GM12878 (cell line): ENCODE measurements at regions not wholly inside any gene's neighbourhood (a gene's known extent, or its start where the extent isn't known, plus 50 kb on each side); places are given as distances from the start of the nearest gene placed in this dataset.

Experiments
- ATAC-seq: fragments of 200-7000 bp; cut with Tn5 transposase; 3 replicates; pipeline ENCODE4 v1.9.1; 2020; ENCODE audit warnings: mild to moderate bottlenecking, moderate library complexity
- BruUV-seq: library from RNA; stranded (reverse); fragments of 400-500 nt; replicated peaks from 2 replicates; lab custom pipeline; 2021; lab: Mats Ljungman, UMichigan
- CTCF ChIA-PET: fragments of 300-600 bp; sonication (Branson Sonifier 250); formaldehyde crosslinking; extraction: SDS; loops from one replicate; lab custom pipeline; 2021; ENCODE audit warnings: inconsistent platforms; lab: Yijun Ruan, JAX
- POLR2A ChIA-PET: fragments of 350-600 bp; formaldehyde crosslinking; extraction: SDS; loops from one replicate; lab custom pipeline; 2021; ENCODE audit warnings: inconsistent platforms; lab: Charles Lee
- RAD21 ChIA-PET: fragments of 300-600 bp; sonication (Branson Sonifier 250); formaldehyde crosslinking; loops from one replicate; lab custom pipeline; 2023; ENCODE audit warnings: antibody characterized with exemption; ENCODE audit not compliant: unreplicated experiment; lab: Charles Lee
- SMC1A ChIA-PET: fragments of 300-600 bp; sonication (Branson Sonifier 250); formaldehyde crosslinking; loops from one replicate; lab custom pipeline; 2023; ENCODE audit not compliant: unreplicated experiment, uncharacterized antibody; lab: Charles Lee
- DNase-seq: peaks from one replicate; pipeline ENCODE4 v3.0.0-alpha.2; 2011; ENCODE audit warnings: low read depth, low spot score
- FAIRE-seq: peaks from 3 replicates; lab custom pipeline; 2011; peaks lifted over from hg19 to GRCh38; lab: Jason Lieb, UNC
- H2AFZ ChIP-seq: 2 replicates; pipeline ENCODE4 v1.6.0; 2011; ENCODE audit warnings: low read depth, low read length, control low read depth; ENCODE audit not compliant: control insufficient read depth
- H3K27ac ChIP-seq: 2 replicates; pipeline ENCODE4 v1.5.1; 2011; ENCODE audit warnings: control low read depth; ENCODE audit not compliant: control insufficient read depth, insufficient read depth
- H3K27me3 ChIP-seq, 2 experiments: replicated peaks in 1 of 2; 2 replicates each; pipeline versions ENCODE4 v1.6.0 to v1.6.1; 2011; ENCODE audit warnings: low read length in 1 of 2; ENCODE audit not compliant: control insufficient read depth in 2 of 2, insufficient read depth in 2 of 2
- H3K36me3 ChIP-seq, 2 experiments: 2 replicates each; pipeline ENCODE4 v1.5.1; 2011; ENCODE audit warnings: low read length in 1 of 2; ENCODE audit not compliant: control insufficient read depth in 2 of 2, insufficient read depth in 2 of 2
- H3K4me1 ChIP-seq: 2 replicates; pipeline ENCODE4 v1.6.1; 2011; ENCODE audit warnings: mild to moderate bottlenecking, low read length, moderate library complexity, mixed read lengths; ENCODE audit not compliant: control insufficient read depth, insufficient read depth
- H3K4me2 ChIP-seq: 2 replicates; pipeline ENCODE4 v1.6.0; 2011; ENCODE audit warnings: control low read depth; ENCODE audit not compliant: control insufficient read depth, insufficient read depth
- H3K4me3 ChIP-seq: fragments of 200-600 bp; sonication (generic); 2 replicates; pipeline ENCODE4 v1.5.1; 2016
- H3K79me2 ChIP-seq: 2 replicates; pipeline ENCODE4 v1.6.0; 2011; ENCODE audit warnings: low read length; ENCODE audit not compliant: control insufficient read depth, insufficient read depth
- H3K9ac ChIP-seq: 2 replicates; pipeline ENCODE4 v1.8.0; 2011; ENCODE audit warnings: low read length, control low read depth, mixed read lengths; ENCODE audit not compliant: control insufficient read depth, insufficient read depth
- H3K9me3 ChIP-seq: replicated peaks from 3 replicates; pipeline ENCODE4 v1.5.1; 2011; ENCODE audit warnings: mild to moderate bottlenecking, low read length; ENCODE audit not compliant: control insufficient read depth, insufficient read depth
- H4K20me1 ChIP-seq: 2 replicates; pipeline ENCODE4 v1.6.0; 2011; ENCODE audit not compliant: control insufficient read depth, insufficient read depth
- EGR1 ChIP-seq, 2 experiments: IDR thresholded peaks; 1 replicate in 1 of 2; 2 replicates in 1 of 2; pipeline ENCODE4 v1.6.1; 2011 to 2012; ENCODE audit warnings: low read depth in 2 of 2, low read length in 2 of 2, borderline replicate concordance in 1 of 2, mild to moderate bottlenecking in 1 of 2, moderate library complexity in 1 of 2
- FOS ChIP-seq: IDR thresholded peaks from 3 replicates; pipeline ENCODE4 v1.6.1; 2011; ENCODE audit warnings: borderline replicate concordance; ENCODE audit not compliant: insufficient read length; ENCODE audit errors: extremely low read depth
- FOXK2 ChIP-seq: fragments of 450-650 bp; IDR thresholded peaks from 2 replicates; pipeline ENCODE4 v1.6.1; 2017; ENCODE audit warnings: mild to moderate bottlenecking, moderate library complexity
- NFYB ChIP-seq: IDR thresholded peaks from 2 replicates; pipeline ENCODE4 v1.6.1; 2011; ENCODE audit warnings: low read depth, mild to moderate bottlenecking, low read length, improper control_type of control experiment, moderate library complexity; ENCODE audit not compliant: insufficient read depth
- NKRF ChIP-seq: fragments of 450-650 bp; conservative IDR thresholded peaks from 2 replicates; pipeline ENCODE4 v1.6.1; 2017; ENCODE audit warnings: mild to moderate bottlenecking, moderate library complexity
- POU2F2 ChIP-seq: IDR thresholded peaks from 3 replicates; pipeline ENCODE4 v1.6.1; 2011; ENCODE audit warnings: low read depth, mild to moderate bottlenecking, low read length, borderline replicate concordance
- RB1 ChIP-seq: fragments of 450-650 bp; formaldehyde crosslinking; IDR thresholded peaks from 2 replicates; pipeline ENCODE4 v1.6.1; 2017; ENCODE audit warnings: mild to moderate bottlenecking, borderline replicate concordance
- RFX5 ChIP-seq: IDR thresholded peaks from 2 replicates; pipeline ENCODE4 v1.6.1; 2011; ENCODE audit warnings: low read depth, low read length, improper control_type of control experiment
- SIX5 ChIP-seq: IDR thresholded peaks from 2 replicates; pipeline ENCODE4 v1.6.1; 2011; ENCODE audit warnings: mild to moderate bottlenecking, low read depth, low read length, moderate library complexity; ENCODE audit not compliant: severe bottlenecking
- SMC3 ChIP-seq: IDR thresholded peaks from 2 replicates; pipeline ENCODE4 v1.6.1; 2011; ENCODE audit warnings: low read length, improper control_type of control experiment, borderline replicate concordance
- SUPT20H ChIP-seq: IDR thresholded peaks from 2 replicates; pipeline ENCODE4 v1.6.1; 2011; ENCODE audit warnings: low read depth, mild to moderate bottlenecking, low read length, moderate library complexity, borderline replicate concordance; ENCODE audit not compliant: control insufficient read depth
- ZNF217 ChIP-seq: fragments of 450-650 bp; IDR thresholded peaks from 2 replicates; pipeline ENCODE4 v1.6.1; 2017; ENCODE audit warnings: antibody characterized with exemption, mild to moderate bottlenecking
- ZNF384 ChIP-seq: IDR thresholded peaks from 2 replicates; pipeline ENCODE4 v1.6.1; 2012; ENCODE audit warnings: low read depth, mild to moderate bottlenecking, low read length, improper control_type of control experiment, borderline replicate concordance
- WGBS: methylation state at CpG from one replicate; pipeline ENCODE4 v1.1.6; 2016; ENCODE audit warnings: low lambda C conversion rate; ENCODE audit not compliant: insufficient replicate concordance, insufficient coverage; ENCODE audit errors: missing lambda C conversion rate; 5-methylcytosine and 5-hydroxymethylcytosine counted together
- in situ Hi-C: fragments of 300-500 bp; cut with MboI; formaldehyde crosslinking; loops from 9 replicates; pipeline ENCODE4 v1.14.3; 2018; ENCODE audit warnings: mixed read lengths
- intact Hi-C: fragments of 100-400 bp; cut with micrococcal nuclease; formaldehyde crosslinking; loops from one replicate; pipeline ENCODE4 v1.14.2; 2022; ENCODE audit not compliant: unreplicated experiment

- no peaks in the 10 kb centered on the region for H3K79me2 ChIP-seq
- ChIA-PET SMC1A (interaction anchor here (0.6 kb wide), 1 partner anchor 14 kb away, joined by 3 read pairs; no protein-coding TSS in a partner anchor), RAD21 (no interaction called here), CTCF (no interaction called here), POLR2A (no interaction called here)
- no peak overlapping the region for H3K4me2 ChIP-seq
- no peak overlapping the region for H3K9ac ChIP-seq
- H4K20me1 ChIP-seq = no peaks in the 10 kb centered on the region
- no peak overlapping the region for H2AFZ ChIP-seq
- no peak overlapping the region for H3K27ac ChIP-seq
- no TSS peak for BruUV-seq
- peaks cover 3 to 4% of the 10 kb centered on the region in 2 experiments for H3K36me3 ChIP-seq
- intact Hi-C loops = no loop called here
- no peaks in the 10 kb centered on the region for H3K27me3 ChIP-seq
- H3K4me3 ChIP-seq = no peak overlapping the region
- TF ChIP-seq RB1 (no peak), NKRF (no peak)
- H3K9me3 ChIP-seq = no peaks in the 10 kb centered on the region
- ATAC-seq (no peak), DNase-seq (no peak), FAIRE-seq (no peak)
- H3K4me1 ChIP-seq = no peaks in the 10 kb centered on the region
- 100% methylated on average over 2 of the region's 2 CpGs for WGBS
- in situ Hi-C loops = no loop called here
Observed at GRCh38 chr9:94441796-94442195, 113.1 kb upstream of the PCAT7 start.

- in situ Hi-C loops (no loop called here), intact Hi-C loops (no loop called here)
- Histone ChIP-seq H3K27ac (no peak overlapping the region), H3K9me3 (no peaks in the 10 kb centered on the region), H2AFZ (no peak overlapping the region), H3K79me2 (no peaks in the 10 kb centered on the region), H4K20me1 (no peaks in the 10 kb centered on the region), H3K4me2 (no peak overlapping the region), H3K36me3 (peaks cover 4 to 6% of the 10 kb centered on the region in 2 experiments), H3K27me3 (no peaks in the 10 kb centered on the region), H3K4me1 (no peaks in the 10 kb centered on the region), H3K9ac (no peak overlapping the region), H3K4me3 (no peak overlapping the region)
- ATAC-seq = no peak
- WGBS = 99% methylated on average over 6 of the region's 6 CpGs
- BruUV-seq = TSS peak; percentile 21
- FAIRE-seq = no peak
- POLR2A ChIA-PET = no interaction called here
- RAD21 ChIA-PET = no interaction called here
- CTCF ChIA-PET = no interaction called here
- no peak for DNase-seq
- SMC1A ChIA-PET = interaction anchor here (0.6 to 1.2 kb wide), 2 partner anchors 48 to 260 kb away, joined by 3 to 5 read pairs; no protein-coding TSS in a partner anchor
- TF ChIP-seq SIX5 = no peak
- TF ChIP-seq FOXK2 = no peak
- TF ChIP-seq SMC3 = no peak
- no peak for TF ChIP-seq ZNF217
- no peak for TF ChIP-seq POU2F2
- no peak for TF ChIP-seq NFYB
- no peak for TF ChIP-seq FOS
- TF ChIP-seq ZNF384 = no peak
- TF ChIP-seq RFX5 = no peak
- no peak for TF ChIP-seq SUPT20H
- no peak for TF ChIP-seq EGR1 (IDR thresholded peaks at IDR 0.05; ENCODE audit: borderline replicate concordance in 1 of 2, low read depth in 2 of 2, low read length in 2 of 2)
Observed at GRCh38 chr9:94443032-94443722, 111.7 kb upstream of the PCAT7 start.
